GM21447 (cell line): ENCODE measurements at regions not wholly inside any gene's neighbourhood (a gene's known extent, or its start where the extent isn't known, plus 50 kb on each side); places are given as distances from the start of the nearest gene placed in this dataset.

Source experiments
- ATAC-seq: cut with Tn5 transposase; IDR thresholded peaks from one replicate; pipeline ENCODE4 v1.9.1; 2021; ENCODE audit not compliant: unreplicated experiment

- ATAC-seq = no peak
These were observed 355.4 kb downstream of the CRPPA start for GRCh38 chr7:16065939-16066338.

GRCh38 chr7:16063716-16064675, 357.3 kb downstream of the CRPPA start:
- no peak for ATAC-seq

DNA sequence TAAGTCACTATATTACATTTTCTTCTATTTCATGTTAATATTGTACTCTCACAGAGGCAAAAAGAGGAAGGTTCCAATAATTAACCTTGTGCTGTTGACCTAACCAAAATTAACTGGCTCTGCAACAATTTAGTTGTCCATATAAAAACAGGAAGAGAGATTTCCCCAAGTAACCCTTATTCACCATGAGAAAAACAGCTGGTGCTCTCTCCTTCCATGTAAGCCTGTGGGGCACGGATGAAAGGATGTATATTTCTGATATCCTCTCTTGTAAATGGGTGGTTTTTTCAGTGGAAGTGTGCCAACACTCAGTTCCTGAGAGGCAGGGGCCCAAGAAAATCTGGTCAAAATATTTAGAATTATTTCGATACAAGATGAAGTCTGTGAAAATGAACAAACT, 358.1 kb downstream of the CRPPA start:
- no peak for ATAC-seq

DNA sequence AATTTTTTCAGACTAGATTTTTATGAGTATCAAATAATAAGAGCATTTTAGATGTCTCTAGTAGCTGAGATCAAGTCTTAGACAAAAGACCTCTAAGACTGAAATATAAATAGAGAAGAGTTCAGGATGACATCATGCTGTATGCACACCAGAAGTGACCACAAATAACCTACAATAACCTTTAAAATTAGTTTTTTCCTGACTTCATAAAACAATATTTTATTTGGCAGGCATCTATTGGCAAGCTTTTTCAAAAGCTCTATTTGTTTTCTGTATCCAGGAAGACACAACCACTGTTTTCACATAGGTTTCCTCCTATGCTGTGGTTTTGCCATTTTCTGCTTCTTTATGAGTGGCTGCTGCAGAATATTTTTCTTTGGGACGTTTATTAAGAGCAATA, 359.1 kb downstream of the CRPPA start:
- no peak for ATAC-seq

DNA sequence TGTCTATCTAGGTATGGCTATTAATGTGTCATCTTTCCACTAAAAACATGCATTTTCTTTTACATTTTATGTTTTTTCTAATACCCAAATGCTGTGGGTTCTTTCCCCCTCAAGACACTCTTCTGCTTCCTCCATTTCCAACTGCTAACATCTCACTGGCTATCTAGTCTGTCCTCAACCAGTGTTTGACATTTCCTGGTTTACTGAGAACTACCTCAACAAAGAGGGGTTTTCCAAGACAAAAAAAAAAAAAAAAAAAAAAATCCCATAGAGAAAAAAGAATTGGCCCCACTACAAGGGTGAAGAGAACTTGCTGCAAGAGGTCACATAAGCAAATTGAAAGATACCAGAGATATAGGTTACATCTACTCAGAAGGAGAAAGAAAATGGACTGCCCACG, 359.7 kb downstream of the CRPPA start:
- ATAC-seq = no peak

GRCh38 chr7:16061011-16061410, 360.3 kb downstream of the CRPPA start:
- ATAC-seq = no peak

DNA sequence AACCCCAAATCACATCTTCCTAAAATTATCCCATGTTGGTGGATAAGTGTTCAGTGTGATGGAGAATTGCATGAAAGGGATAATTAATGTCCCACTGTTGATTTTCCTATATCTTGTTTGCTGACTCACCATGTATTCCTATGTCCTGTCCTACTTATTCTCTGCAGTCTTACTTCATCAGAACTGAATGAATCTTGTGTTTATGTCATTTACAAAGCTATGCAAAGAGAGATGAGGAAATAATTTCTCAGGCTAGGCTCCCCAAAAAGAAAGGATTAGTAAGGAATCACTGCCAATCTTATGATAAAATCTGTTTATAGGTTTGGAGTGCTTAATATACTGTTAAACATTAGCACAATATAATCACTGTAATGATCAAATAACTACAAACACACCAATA, 360.8 kb downstream of the CRPPA start:
- no peak for ATAC-seq

GRCh38 chr7:16055263-16055976, 365.9 kb downstream of the CRPPA start:
- no peak for ATAC-seq

DNA sequence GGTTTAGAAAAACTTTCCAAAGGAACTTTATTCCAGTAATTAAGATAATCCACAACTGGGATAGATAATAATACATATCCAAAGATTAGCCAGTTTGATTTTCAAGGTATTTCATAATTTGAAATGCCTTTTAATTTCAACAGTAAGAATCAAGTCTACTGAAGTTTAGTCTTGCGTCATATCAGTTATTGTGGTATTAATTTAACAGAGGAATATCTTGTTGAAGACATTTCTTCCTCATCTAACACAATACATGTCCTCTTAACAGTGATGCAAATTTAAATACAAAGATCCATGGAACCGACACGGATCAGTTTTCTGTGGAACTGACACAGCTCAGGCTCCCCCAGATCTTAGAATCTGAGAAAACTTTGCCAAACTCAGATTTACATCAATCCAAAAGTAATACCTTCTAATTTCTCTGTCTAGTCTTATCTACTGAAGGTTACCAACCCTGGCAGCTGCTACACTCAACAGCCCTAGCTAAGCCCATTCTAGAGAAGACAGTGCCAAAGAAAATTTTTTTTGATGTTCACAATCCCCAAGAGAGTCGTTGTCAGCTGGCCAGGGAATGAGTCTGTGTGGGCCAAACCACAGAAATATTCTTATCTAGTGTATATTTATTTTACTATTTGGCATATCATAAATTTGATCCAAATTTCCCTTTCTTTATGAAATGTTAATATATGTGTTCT, 365.2 kb upstream of the MEOX2 start:
- no peak for ATAC-seq

GRCh38 chr7:16046041-16046440, 359.6 kb upstream of the MEOX2 start:
- no peak for ATAC-seq

DNA sequence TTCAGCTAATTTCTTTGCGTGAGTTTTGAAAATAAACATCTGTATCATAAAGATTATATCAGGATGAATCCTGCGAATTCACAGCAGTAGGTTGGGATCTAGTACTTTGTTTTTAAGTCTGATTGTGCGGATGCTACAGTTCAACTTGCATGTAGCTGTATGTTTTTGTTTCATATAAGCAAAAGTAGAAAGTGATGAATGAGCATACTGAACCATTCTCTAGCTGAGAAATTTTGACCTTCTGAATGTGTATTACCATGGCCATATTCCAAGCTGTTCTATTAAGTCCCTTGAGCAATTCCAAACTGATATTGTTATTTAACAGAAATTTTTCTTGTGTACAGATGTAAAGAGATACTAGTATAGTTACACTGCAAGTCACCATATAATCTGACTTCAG, 358.8 kb upstream of the MEOX2 start:
- ATAC-seq = no peak

DNA sequence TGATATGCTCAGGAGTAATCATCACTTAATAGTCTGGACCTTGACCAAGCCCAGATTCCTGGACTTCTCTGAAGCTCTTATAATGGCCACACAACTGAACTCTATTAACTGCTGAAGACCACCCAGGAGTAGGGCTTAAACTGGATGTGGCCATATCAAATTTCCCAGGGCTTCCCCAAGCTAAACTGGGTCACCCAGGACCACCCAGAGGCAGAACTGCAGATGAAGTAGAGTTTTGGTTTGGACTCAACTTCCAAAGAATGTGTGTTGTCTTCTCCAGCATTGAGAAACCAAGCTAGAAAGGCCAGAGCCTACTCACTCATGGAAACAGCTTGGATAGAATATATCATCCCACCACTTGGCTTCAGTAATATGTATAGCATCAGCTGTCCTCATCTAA, 358.2 kb upstream of the MEOX2 start:
- ATAC-seq = no peak

DNA sequence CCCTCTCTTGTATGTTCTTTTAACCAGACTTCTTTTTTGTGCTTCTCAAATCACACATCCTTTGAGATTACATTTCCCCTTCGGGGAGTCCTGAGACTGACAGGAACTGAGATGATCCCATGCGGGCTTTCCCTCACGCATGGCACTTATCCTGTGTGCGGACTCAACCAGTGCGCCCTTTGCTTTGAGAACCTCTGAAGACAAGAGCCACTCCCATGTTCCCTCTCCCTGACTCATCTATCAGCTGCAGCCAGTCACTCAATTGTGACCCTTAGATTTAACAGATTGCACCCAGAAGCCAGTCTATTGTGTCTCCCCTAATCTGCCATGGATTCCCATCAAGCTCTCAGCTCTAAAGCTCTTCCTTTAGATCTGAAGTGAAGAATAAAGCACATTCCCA, 353.9 kb upstream of the MEOX2 start:
- ATAC-seq = no peak

GRCh38 chr7:16038906-16039305, 352.4 kb upstream of the MEOX2 start:
- no peak for ATAC-seq

GRCh38 chr7:16035392-16035791, 348.9 kb upstream of the MEOX2 start:
- no peak for ATAC-seq

- no peak for ATAC-seq
These were observed 348.4 kb upstream of the MEOX2 start for GRCh38 chr7:16034866-16035265.

DNA sequence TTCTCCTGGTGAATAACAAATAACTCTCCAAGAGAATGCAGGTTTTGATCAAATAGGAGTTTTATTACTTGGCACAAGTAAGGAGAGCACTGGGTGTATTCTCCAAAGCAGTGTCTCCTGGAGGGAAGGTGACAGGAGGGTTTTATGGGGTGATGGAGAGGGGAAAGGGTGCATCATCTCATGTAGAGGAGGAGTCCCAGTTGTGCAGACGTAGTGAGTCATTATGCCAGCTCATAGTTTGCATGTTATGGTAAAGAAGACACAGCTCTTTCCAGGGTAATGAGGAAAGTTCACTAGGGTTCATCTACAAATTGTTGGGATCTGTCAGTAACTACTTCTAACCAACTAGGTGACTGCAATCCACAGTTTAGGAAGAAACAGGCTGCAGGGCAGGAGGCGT, 347.9 kb upstream of the MEOX2 start:
- no peak for ATAC-seq

DNA sequence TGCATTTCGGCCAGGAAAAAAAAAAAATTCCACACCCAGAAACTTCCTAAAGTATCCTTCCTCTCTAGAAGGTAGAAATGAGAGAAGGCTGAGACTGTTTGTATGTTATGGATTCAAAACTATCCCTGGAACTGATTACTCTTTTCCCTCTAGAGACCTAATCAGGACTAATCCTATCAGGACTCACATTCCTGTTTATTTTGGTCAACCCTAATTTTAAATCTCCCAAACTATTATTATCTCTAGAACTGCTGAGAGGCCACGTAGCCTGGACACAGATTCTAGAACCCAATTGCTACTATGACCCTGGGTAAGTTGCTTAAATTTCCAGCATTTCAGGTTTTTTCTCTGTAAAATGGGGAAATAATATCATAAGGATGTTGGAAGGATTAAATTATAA, 346.8 kb upstream of the MEOX2 start:
- no peak for ATAC-seq

GRCh38 chr7:16028636-16029035, 342.2 kb upstream of the MEOX2 start:
- no peak for ATAC-seq

DNA sequence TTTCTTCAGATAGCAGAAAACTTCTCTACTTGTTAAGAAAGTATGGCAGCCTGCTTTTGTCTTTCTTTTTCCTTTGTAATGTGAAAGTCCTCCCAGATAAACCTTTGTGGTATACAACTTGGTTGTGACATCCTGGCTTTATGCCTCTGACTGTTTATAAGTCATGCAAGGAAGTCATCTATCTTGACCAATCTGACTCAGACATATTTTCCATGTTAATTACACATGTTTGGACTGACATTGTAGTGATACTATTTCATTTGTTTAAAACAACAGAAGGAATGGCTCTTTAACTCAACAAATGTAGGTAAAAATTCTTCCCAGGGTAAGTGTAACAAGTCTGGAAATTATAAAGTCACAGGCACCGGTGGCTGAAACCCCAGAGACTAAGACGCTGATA, 341.6 kb upstream of the MEOX2 start:
- no peak for ATAC-seq

GRCh38 chr7:16027396-16027795, 340.9 kb upstream of the MEOX2 start:
- no peak for ATAC-seq
